Pancreas (tissue), 10 donors: ENCODE measurements at regions not wholly inside any gene's neighbourhood (a gene's known extent, or its start where the extent isn't known, plus 50 kb on each side); places are given as distances from the start of the nearest gene placed in this dataset.

Experiments
- ATAC-seq, 4 donors: fragments of 200-7000 bp; cut with Tn5 transposase; one replicate each; pipeline versions ENCODE4 v1.8.0 to v1.9.1; 2020; ENCODE audit warnings: mild to moderate bottlenecking in 4 of 4, moderate library complexity in 4 of 4
- DNase-seq, 6 donors: peaks; one replicate each; pipeline ENCODE4 v3.0.0-alpha.2; 2020
- FAIRE-seq: peaks from 2 replicates; lab custom pipeline; 2012; peaks lifted over from hg19 to GRCh38; lab: Jason Lieb, UNC
- H3K27ac ChIP-seq, 4 donors: fragments of 200-600 bp; sonication (generic); 1 replicate in 3 of 4; 2 replicates in 1 of 4; pipeline versions ENCODE4 v1.5.0 to v1.8.0; 2020
- H3K27me3 ChIP-seq, 4 donors: fragments of 200-600 bp; one replicate each; pipeline ENCODE4 v1.8.0; 2021
- H3K36me3 ChIP-seq, 3 donors: fragments of 200-600 bp; sonication (generic) in 1 of 3; one replicate each; pipeline versions ENCODE4 v1.5.0 to v1.8.0; 2020 to 2021
- H3K4me1 ChIP-seq, 3 donors: fragments of 200-600 bp; one replicate each; pipeline ENCODE4 v1.8.0; 2021
- H3K4me3 ChIP-seq, 4 donors: fragments of 200-600 bp; sonication (generic) in 2 of 4; one replicate each; pipeline versions ENCODE4 v1.5.0 to v1.8.0; 2020 to 2021
- H3K9me3 ChIP-seq, 4 donors: fragments of 200-600 bp; one replicate each; pipeline ENCODE4 v1.8.0; 2021
- WGBS, 2 donors: extraction: QIAGEN DNeasy Blood & Tissue Kit; methylation state at CpG; one replicate each; pipeline ENCODE4 v1.1.7; 2013; 5-methylcytosine and 5-hydroxymethylcytosine counted together
- intact Hi-C, 3 donors: fragments of 100-400 bp; cut with DNase I; formaldehyde crosslinking; loops; one replicate each; pipeline versions ENCODE4 v1.11.1 to v1.14.2; 2022
- TF ChIP-seq, protein P1 (sequence below), 4 donors: fragments of 200-600 bp; sonication (generic) in 3 of 4; IDR thresholded peaks; one replicate each; pipeline versions ENCODE4 v1.5.0 to v1.8.0; 2021; ENCODE audit warnings: antibody characterized with exemption in 4 of 4
- donor health status: healthy with polysubstance abuse.
- donor health status: DM: no; HTN: no; CAD: no; lungs with moderate emphysema.
- donor health status: DM: no; HTN: no; CAD: no.
- donor health status: control.
- donor health status: control.
- donor health status: Bipolar disorder and iron deficiency.
- donor health status: DM: yes; HTN: yes; CAD: no.
- donor health status: DM: no; HTN: no; CAD: no.
- donor health status: DM: no; HTN: no; CAD: no.
- donor health status: DM: yes; HTN: yes; CAD: no.

DNA sequence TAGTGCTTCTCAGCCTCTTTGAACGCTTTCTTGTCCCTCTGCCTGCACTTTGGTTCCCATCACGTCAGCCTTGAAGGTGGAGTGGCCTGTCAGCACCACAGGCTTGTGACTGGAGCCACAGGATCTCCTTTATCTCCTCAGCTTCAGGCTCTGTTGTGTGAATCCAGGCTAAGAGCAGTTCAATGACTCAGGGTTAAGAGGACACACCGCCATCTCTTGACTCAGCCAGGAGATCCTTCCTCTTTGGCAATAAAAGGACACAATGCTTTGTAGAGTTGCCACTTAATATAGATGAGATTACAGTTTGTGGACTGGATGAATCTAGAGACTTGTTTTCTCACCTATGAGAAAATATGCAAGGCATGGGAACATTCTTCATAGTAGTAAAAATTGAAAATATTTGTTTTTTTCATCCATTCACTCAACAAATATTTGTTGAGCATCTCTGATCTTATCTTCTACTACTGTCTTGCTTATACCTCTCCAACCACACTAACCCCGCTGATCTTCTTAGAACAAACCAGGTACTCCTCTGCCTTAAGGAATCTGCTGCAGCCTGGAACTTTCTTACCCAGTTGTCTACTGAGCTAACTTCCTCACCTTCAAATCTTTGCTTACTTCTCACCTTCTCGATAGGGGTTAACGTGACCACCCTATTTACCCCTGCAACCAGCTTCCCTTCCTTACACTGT lies 62.3 kb downstream of the UCHL1 start:
- no peaks in the 10 kb centered on the region for H3K27me3 ChIP-seq
- no peaks in the 10 kb centered on the region for H3K36me3 ChIP-seq
- no peaks in the 10 kb centered on the region for H3K9me3 ChIP-seq
- FAIRE-seq = no peak
- peak in 1 of 4 donors; percentile 59 for ATAC-seq
- TF ChIP-seq, protein P1, sequence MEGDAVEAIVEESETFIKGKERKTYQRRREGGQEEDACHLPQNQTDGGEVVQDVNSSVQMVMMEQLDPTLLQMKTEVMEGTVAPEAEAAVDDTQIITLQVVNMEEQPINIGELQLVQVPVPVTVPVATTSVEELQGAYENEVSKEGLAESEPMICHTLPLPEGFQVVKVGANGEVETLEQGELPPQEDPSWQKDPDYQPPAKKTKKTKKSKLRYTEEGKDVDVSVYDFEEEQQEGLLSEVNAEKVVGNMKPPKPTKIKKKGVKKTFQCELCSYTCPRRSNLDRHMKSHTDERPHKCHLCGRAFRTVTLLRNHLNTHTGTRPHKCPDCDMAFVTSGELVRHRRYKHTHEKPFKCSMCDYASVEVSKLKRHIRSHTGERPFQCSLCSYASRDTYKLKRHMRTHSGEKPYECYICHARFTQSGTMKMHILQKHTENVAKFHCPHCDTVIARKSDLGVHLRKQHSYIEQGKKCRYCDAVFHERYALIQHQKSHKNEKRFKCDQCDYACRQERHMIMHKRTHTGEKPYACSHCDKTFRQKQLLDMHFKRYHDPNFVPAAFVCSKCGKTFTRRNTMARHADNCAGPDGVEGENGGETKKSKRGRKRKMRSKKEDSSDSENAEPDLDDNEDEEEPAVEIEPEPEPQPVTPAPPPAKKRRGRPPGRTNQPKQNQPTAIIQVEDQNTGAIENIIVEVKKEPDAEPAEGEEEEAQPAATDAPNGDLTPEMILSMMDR (IDR thresholded peaks at IDR 0.05) = no peak
- DNase-seq = no peak
- no peaks in the 10 kb centered on the region for H3K4me1 ChIP-seq
- intact Hi-C loops = no loop called here
- H3K4me3 ChIP-seq = no peak overlapping the region
- 54 to 66% methylated on average over 6 of the region's 6 CpGs for WGBS, 2 donors
- H3K27ac ChIP-seq = no peak overlapping the region

DNA sequence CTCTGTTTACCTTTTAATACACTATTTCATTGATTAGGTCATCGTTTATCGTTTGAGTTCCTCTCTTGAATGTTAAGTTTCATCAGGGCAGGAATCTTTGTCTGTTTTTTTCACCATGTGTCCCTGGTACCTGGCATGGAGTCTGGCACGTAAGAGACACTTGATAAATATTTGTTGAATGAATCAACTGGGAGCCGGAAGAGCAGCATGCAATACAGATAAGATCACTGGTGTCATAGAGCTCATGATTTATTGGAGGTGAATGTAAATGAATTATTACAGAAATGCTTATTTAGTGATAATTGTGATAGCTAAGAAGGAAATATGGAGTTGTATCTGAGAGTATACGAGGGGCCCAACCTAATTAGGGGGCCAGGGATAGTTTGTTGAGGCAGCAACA lies 62.8 kb downstream of the UCHL1 start:
- TF ChIP-seq, protein P1 (IDR thresholded peaks at IDR 0.05) = no peak
- DNase-seq (no peak), ATAC-seq (peak in 3 of 4 donors; percentile 42 to 89 (median 76)), FAIRE-seq (no peak)
- 14 to 16% methylated on average over 5 of the region's 5 CpGs for WGBS, 2 donors
- H3K4me3 ChIP-seq = no peak overlapping the region
- H3K27me3 ChIP-seq = no peaks in the 10 kb centered on the region
- H3K27ac ChIP-seq = no peak overlapping the region
- H3K4me1 ChIP-seq = no peaks in the 10 kb centered on the region
- H3K9me3 ChIP-seq = no peaks in the 10 kb centered on the region
- no peaks in the 10 kb centered on the region for H3K36me3 ChIP-seq
- intact Hi-C loops = no loop called here

DNA sequence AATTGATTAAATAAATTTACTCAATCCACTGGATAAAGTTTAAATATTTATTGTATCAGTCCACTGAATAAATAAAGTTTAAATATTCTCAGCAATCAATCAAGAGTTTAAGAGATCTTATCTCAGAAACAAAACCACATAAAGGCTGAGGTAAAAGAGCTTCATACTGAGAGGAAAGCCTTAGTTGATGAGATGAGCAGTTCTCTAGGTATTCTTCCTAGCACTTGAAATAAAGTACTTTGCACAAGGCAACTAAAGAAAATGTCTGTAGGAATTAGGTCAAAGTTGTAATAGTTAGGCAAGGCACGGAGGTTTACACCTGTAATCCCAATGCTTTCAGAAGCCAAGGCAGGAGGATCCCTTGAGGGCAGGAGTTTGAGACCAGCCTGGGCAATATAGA lies 63.5 kb downstream of the UCHL1 start:
- ATAC-seq (no peak), FAIRE-seq (no peak), DNase-seq (no peak)
- H3K9me3 ChIP-seq = no peaks in the 10 kb centered on the region
- H3K27me3 ChIP-seq = no peaks in the 10 kb centered on the region
- intact Hi-C loops = no loop called here
- H3K4me3 ChIP-seq = no peak overlapping the region
- no peak overlapping the region for H3K27ac ChIP-seq
- TF ChIP-seq, protein P1 (IDR thresholded peaks at IDR 0.05) = no peak
- no peaks in the 10 kb centered on the region for H3K4me1 ChIP-seq
- no peaks in the 10 kb centered on the region for H3K36me3 ChIP-seq
- 82% methylated on average over 1 of the region's 1 CpG for WGBS, 2 donors

DNA sequence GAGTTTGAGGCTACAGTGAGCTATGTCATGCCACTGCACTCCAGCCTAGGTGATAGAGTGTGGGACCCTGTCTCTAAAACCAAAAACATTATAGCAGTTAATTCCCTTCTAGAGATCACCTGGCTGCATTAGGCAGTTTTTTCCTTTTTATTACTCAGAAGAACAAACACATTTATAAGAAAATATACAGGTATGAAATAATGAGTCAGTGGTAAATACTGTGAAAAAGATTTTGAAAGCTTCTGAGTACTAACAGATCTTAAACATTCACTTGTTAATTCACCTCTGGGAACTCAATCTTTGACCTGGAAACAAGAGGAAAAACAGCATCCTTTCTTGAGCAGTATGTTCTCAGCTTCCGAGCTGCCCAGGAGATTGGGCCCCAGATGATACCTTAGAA lies 64.1 kb downstream of the UCHL1 start:
- H3K27ac ChIP-seq = no peak overlapping the region
- WGBS, 2 donors = 0% methylated on average over 1 of the region's 1 CpG

More for the DNA sequence above, 64.1 kb downstream of the UCHL1 start:
- intact Hi-C loops = no loop called here
- TF ChIP-seq, protein P1 (IDR thresholded peaks at IDR 0.05) = no peak
- Histone ChIP-seq H3K27me3 (no peaks in the 10 kb centered on the region), H3K9me3 (no peaks in the 10 kb centered on the region), H3K36me3 (no peaks in the 10 kb centered on the region), H3K4me3 (no peak overlapping the region), H3K4me1 (no peaks in the 10 kb centered on the region)
- no peak for DNase-seq
- no peak for ATAC-seq
- FAIRE-seq = no peak
